ENCODE measurements at regions not wholly inside any gene's neighbourhood (a gene's known extent, or its start where the extent isn't known, plus 50 kb on each side); places are given as distances from the start of the nearest gene placed in this dataset.

- TF ChIP-seq, protein P1, sequence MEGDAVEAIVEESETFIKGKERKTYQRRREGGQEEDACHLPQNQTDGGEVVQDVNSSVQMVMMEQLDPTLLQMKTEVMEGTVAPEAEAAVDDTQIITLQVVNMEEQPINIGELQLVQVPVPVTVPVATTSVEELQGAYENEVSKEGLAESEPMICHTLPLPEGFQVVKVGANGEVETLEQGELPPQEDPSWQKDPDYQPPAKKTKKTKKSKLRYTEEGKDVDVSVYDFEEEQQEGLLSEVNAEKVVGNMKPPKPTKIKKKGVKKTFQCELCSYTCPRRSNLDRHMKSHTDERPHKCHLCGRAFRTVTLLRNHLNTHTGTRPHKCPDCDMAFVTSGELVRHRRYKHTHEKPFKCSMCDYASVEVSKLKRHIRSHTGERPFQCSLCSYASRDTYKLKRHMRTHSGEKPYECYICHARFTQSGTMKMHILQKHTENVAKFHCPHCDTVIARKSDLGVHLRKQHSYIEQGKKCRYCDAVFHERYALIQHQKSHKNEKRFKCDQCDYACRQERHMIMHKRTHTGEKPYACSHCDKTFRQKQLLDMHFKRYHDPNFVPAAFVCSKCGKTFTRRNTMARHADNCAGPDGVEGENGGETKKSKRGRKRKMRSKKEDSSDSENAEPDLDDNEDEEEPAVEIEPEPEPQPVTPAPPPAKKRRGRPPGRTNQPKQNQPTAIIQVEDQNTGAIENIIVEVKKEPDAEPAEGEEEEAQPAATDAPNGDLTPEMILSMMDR (IDR thresholded peaks at IDR 0.05) = no peak
- TF ChIP-seq POLR2AphosphoS5 (IDR thresholded peaks at IDR 0.05; ENCODE audit: low read depth, low read length) (no peak), TCF7L2 (IDR thresholded peaks at IDR 0.05; ENCODE audit: low read depth, low read length) (no peak), REST (IDR thresholded peaks at IDR 0.05; ENCODE audit: insufficient read depth in 1 of 2, low read depth in 2 of 2, low read length in 1 of 2) (no peak), SIN3A (IDR thresholded peaks at IDR 0.05; ENCODE audit: borderline replicate concordance, insufficient read depth, low read depth, low read length) (no peak)
Measured at GRCh38 chr15:47485419-47485818, 231.9 kb upstream of the SEMA6D start.
